ENCODE measurements at regions not wholly inside any gene's neighbourhood (a gene's known extent, or its start where the extent isn't known, plus 50 kb on each side); places are given as distances from the start of the nearest gene placed in this dataset.

- ChIA-PET CTCF (interaction anchor here (0.9 to 3.6 kb wide), 2 partner anchors 14 to 16 kb away, joined by 3 to 17 read pairs; no protein-coding TSS in a partner anchor), POLR2A (no interaction called here)
- Histone ChIP-seq H2AFZ (ENCODE audit: low read depth, low read length) (no peak overlapping the region), H3K9ac (replicated peaks; ENCODE audit: extremely low read depth, insufficient read depth, low read length) (no peak overlapping the region), H3K4me3 (replicated peaks in 1 of 3; ENCODE audit: insufficient read depth in 1 of 3, low read depth in 1 of 3, low read length in 3 of 3) (no peak overlapping the region), H3K9me3 (replicated peaks; ENCODE audit: control insufficient read depth, insufficient read depth, low read length) (no peaks in the 10 kb centered on the region), H3K79me2 (ENCODE audit: control insufficient read depth, insufficient read depth, low read length) (no peaks in the 10 kb centered on the region), H3K9me1 (replicated peaks; ENCODE audit: control insufficient read depth, extremely low read depth, insufficient read depth, low read length) (no peaks in the 10 kb centered on the region), H3K27me3 (ENCODE audit: control insufficient read depth in 2 of 2, insufficient read depth in 2 of 2, low read length in 2 of 2) (no peaks in the 10 kb centered on the region), H3K27ac (ENCODE audit: insufficient read depth, low read depth, low read length) (no peak overlapping the region), H4K20me1 (replicated peaks; ENCODE audit: control insufficient read depth, extremely low read depth, insufficient read depth, low read length) (no peaks in the 10 kb centered on the region), H3K4me1 (ENCODE audit: control insufficient read depth, extremely low read depth, insufficient read depth, low read length) (no peaks in the 10 kb centered on the region), H3K4me2 (ENCODE audit: insufficient read depth, low read length) (no peak overlapping the region), H3K36me3 (ENCODE audit: control insufficient read depth in 2 of 2, extremely low read depth in 1 of 2, insufficient read depth in 2 of 2, low read length in 2 of 2) (no peaks in the 10 kb centered on the region)
- BruUV-seq (replicated peaks) = no TSS peak
- TF ChIP-seq EZH2 (IDR thresholded peaks at IDR 0.05; ENCODE audit: borderline replicate concordance, low read depth, low read length, severe bottlenecking) (no peak), POLR2AphosphoS5 (IDR thresholded peaks at IDR 0.05; ENCODE audit: insufficient read depth, low read depth, low read length) (no peak), MAX (IDR thresholded peaks at IDR 0.05; ENCODE audit: insufficient read depth, insufficient read length) (no peak), MYC (IDR thresholded peaks at IDR 0.05; ENCODE audit: low read depth, low read length) (no peak), GATA2 (IDR thresholded peaks at IDR 0.05; ENCODE audit: insufficient read depth, insufficient read length, low read depth, low read length) (no peak), POLR2A (IDR thresholded peaks at IDR 0.05; ENCODE audit: low read depth, low read length) (no peak), JUN (IDR thresholded peaks at IDR 0.05; ENCODE audit: borderline replicate concordance, insufficient read depth, insufficient read length, low read depth) (no peak), CTCF (IDR thresholded peaks at IDR 0.05; ENCODE audit: extremely low read depth in 1 of 2, insufficient read depth in 1 of 2, low read depth in 1 of 2, low read length in 2 of 2) (no peak), FOS (IDR thresholded peaks at IDR 0.05; ENCODE audit: borderline replicate concordance, insufficient read depth, low read length) (no peak)
- FAIRE-seq = no peak
- dilution Hi-C loops (cut with MboI; ENCODE audit: extremely low pct_ligation_motif_present, low sequenced_read_pairs) = no loop called here
- DNase-seq (ENCODE audit: low read depth, low spot score) = no peak
- intact Hi-C loops (cut with micrococcal nuclease) = no loop called here
Observed at GRCh38 chr2:18704276-18704675, 114.9 kb upstream of the NT5C1B start.

Data from endothelial cell of umbilical vein (primary cell).